SK-MEL-5 (cell line): ENCODE measurements at regions not wholly inside any gene's neighbourhood (a gene's known extent, or its start where the extent isn't known, plus 50 kb on each side); places are given as distances from the start of the nearest gene placed in this dataset.
A peak's percentile ranks its signal among the peaks of the same experiment; 100 is the strongest.
"Not testable (repeated sequence)": the region's sequence is repeated elsewhere in the genome, so short reads cannot be mapped to it uniquely, and the experiment has no call there.

Source experiments
- DNase-seq: peaks from one replicate; pipeline ENCODE4 v3.0.0-alpha.2; 2016; ENCODE audit warnings: low read depth, low spot score
- in situ Hi-C: cut with HindIII; loops from 2 replicates; pipeline ENCODE4 v1.10.0; 2016; ENCODE audit warnings: low sequenced_read_pairs, high pct_unique_total_duplicates, low pct_unique_long_range_greater_than_20kb

DNA sequence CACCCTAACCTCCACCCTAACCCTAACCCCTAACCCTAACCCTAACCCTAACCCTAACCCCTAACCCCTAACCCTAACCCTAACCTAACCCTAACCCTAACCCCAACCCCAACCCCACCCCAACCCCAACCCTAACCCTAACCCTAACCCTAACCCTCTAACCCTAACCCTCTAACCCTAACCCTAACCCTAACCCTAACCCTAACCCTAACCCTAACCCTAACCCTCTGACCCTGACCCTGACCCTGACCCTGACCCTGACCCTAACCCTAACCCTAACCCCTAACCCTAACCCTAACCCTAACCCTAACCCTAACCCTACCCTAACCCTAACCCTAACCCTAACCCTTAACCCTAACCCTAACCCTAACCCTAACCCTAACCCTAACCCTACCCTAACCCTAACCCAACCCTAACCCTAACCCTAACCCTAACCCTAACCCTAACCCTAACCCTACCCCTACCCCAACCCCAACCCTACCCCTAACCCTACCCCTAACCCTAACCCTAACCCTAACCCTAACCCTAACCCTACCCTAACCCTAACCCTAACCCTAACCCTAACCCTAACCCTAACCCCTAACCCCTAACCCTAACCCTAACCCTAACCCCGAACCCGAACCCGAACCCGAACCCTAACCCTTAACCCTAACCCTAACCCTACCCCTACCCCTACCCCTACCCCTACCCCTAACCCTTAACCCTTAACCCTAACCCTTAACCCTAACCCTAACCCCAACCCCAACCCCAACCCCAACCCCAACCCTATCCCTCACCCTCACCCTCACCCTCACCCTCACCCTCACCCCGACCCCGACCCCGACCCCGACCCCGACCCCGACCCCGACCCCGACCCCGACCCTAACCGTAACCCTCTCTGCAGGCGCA lies 186.2 kb upstream of the CHL1 start:
- DNase-seq, in situ Hi-C loops: not testable (repeated sequence)

DNA sequence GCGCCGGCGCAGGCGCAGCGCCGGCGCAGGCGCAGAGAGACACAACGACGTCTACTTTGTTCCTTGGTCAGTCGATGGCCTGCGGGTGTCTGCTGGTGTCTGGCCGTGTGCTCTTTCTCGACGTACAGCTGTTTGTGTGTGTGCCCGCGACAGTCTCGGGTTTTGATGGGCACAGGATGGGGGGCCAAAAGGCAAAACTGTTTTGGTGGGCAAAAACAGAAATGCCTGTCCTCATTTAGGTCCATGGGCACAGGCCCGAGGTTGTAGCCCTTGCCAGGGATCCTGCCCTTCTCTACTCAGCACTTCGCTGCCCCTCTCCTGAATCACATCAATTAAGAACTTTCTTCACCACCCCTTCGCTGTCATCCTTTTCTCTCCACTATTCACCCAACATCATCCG lies 184.8 kb upstream of the CHL1 start:
- in situ Hi-C loops, result no loop called here
- DNase-seq, result peak; percentile 66

DNA sequence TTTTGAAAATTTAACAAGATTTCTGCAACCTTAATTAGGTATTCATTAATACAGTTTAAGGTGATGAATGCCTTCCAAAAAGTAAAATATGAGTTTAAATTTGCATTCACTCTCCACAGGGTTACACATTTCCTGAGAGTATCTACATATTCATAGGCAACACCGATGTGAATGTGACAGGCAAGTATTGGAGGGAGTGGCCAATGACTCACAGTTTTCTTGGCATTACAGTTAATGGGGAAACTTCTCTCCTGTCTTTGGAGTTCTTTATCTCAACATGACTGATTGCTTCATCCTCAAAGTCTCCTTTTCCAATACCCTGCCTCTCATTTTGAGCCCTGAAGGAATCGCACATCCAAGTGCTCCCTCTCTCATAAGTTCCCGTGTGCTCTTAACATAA lies 181.9 kb upstream of the CHL1 start:
- in situ Hi-C loops, result no loop called here
- no peak for DNase-seq

DNA sequence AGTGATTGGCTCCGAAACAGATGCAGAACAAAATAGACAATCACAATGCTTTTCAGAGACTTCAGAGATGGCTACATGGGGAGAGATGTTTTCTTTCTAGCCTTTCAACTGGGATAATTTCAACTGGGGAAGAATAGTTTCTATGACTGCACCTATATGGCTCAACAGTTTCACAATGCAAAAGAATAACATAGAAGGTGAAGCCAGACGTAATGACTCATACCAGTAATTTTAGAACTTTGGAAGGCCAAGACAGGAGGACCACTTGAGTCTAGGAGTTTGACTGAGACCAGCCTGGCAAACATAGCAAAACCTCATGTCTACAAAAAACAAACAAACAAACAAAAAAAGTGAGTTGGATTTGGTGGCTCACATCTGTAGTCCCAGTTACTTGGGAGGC lies 180.2 kb upstream of the CHL1 start:
- no peak for DNase-seq
- in situ Hi-C loops, result no loop called here

DNA sequence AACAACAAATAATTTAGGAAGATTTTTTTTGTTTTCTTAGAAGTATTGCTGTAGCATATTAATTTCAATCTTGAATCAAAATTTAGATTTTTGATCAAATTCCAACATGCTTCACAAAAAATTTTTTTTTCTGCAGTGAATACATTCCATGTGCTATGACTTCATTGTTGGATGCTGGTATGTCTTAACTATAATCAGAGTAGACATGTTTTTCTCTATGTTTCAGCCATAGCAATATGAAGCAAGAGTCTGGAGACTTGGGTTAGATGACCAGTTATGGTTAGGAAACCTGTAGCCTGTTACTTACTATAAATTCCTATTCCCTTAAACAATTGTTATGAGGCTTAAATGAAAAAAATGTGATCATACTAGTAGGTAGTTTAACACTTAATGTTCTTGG lies 176.1 kb upstream of the CHL1 start:
- DNase-seq, result no peak
- in situ Hi-C loops, result no loop called here

DNA sequence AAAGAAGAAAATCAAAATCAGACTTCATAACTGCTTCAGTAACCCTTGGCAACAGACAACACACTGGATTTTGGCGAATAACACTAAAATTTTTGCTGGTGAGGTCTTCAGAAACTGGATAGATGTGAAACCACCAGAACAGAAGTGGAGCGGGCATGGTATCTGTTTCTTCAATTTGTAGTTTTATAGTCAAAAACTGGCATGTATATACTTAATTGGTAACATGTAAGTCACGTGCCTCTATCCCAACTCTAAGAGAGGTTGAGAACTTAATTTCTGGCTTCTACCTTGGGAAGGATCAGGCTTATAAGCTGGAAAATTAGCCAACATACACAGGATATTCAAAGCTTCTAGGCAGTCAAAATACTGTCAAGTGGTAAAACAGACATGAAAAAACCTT lies 172.6 kb upstream of the CHL1 start:
- in situ Hi-C loops, result no loop called here

DNA sequence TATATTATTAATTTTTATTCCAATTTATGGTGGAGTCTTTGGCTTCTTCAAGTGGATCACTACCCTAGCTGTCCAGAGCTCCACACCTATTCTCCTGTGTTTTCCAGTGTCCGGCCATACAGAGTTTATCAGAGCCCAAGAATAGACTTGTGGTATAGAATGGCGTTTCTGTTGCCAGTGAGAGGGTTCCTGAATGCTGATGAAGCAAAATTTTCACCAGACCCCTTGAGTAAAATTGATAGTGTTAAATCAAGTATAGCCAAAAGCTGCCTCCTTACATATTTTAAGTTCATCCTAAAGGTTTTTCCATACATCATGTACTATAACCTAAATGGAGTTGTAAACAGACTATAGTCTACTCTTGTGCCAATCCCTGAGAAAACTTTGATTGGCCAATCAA lies 171.5 kb upstream of the CHL1 start:
- in situ Hi-C loops, result no loop called here
- DNase-seq, result no peak

More for the DNA sequence above, 172.6 kb upstream of the CHL1 start:
- DNase-seq, result no peak

DNA sequence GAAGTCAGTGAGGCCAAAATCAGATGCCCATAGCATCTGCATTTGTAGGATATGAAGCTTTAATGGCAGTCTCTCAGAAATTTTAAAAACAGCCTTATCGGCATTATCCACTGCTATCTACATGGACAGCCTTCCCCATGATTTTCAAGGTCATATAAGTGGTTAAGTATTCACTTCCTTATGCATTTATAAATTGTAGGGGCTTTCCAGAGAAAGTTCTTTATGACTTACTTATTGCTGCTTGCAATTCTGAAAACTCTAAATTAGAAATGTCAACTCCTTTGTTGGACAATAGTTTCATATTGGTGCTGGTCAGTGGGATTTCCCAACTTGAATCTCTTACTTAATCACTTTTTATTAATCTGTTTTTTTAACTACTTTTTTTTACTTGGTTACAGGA lies 160.6 kb upstream of the CHL1 start:
- in situ Hi-C loops, DNase-seq: not testable (repeated sequence)

DNA sequence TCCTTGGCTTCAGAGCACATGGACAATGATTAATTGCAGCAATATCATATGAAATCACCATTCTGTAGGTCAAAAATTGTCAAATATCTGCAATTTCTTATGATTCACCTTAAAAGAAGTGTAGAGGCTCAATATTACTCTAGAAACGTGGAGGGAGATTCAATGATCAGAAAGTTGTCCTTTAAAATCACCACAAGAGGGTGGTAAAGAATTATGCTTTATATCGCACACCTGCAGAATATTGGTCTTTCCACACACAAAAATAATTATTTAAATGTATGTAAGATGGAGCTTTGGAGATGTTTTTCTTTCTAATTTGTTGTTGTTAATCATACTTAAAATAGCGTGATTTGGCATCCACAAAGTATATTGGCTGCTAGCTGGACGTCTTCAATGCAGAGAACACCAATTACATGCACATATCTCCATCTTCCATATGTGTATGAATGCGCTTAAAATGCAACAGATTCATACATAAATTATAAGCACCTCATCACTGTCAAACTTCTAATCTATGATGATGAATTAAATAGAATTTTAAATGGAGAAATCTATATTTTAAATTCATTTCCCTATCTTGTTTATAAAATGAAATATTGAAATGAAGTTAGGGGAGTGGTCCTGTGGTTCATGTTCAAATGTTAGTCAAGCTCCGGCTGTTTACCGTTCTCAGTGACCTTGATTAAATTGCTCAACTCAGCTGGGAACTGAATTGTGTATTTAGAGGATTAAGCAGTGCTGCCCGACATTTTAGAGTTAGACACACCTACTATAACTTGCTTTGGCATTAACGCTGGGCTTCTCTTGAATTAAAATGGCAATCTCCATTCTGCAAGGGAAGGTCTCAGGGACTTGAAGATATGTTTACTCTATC lies 153.5 kb upstream of the CHL1 start:
- peak; percentile 64 for DNase-seq
- in situ Hi-C loops, result not testable (repeated sequence)

DNA sequence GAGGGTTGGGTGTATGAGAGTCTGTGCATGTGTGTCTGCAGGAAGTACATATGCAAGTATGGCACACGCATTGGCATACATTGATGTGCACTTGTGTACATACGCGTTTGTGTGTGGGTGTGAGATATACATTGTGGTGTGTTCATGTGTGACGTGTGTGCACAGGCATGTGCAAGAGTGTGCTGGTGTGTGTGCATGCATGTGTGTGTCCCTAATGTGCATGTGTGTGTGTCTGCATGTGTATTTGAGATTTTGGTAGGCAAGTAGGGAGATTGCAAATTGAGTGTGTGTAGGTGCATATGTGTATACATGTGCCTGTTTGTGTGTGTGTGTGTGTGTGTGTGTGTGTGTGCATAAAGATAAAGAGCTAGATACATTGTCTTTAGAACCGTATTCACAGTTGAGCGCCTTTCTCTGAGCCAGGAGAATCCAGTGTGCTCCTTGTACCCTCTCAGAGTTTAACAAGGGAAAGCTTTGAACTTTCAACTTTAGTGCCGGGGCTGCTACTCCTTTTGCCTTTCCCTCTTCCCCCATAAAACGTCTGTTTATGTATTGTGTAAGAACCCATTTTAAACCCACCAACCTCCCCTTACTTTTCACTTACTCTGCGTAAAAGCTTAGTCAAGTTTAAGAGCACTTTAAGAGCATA lies 152.4 kb upstream of the CHL1 start:
- in situ Hi-C loops, result no loop called here
- DNase-seq, result no peak

DNA sequence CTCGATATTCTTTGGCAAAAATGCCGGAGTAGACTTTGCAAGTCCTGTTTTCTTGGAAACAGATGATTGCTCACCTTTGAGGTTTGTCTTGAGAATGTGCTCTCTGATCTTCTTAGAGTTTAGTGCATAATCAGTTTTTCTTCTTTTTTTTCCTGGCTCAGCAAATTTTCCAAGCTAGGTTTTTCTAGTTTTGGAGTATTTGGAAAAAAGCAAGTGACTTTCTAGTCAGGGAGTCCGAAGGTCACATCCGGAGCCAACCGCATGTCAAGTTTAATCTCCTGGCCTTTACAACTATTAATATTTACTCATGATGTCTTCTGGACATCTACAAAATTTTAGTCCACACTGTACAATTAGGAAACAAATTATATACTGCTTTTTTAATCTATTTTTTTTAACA lies 151.6 kb upstream of the CHL1 start:
- in situ Hi-C loops, result not testable (repeated sequence)

DNA sequence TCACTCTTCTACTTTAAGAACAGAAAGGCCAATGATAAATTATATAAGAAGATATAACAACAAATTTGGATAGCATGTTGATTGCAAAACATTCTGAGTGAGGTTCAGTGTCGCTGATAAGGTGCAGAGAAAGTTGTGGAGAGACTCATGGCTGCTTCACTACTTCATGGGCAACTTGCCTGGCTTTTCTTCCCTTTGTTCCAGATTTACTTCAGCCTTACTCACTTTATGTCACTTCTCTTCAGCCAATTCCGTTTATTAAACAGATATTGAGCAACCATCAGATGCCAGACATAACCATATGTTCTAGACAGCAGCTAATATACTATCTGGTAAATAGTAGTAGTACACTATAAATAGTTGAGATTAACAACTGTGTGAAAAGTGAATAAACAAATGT lies 150.0 kb upstream of the CHL1 start:
- in situ Hi-C loops, result no loop called here
- DNase-seq, result no peak

More for the DNA sequence above, 151.6 kb upstream of the CHL1 start:
- DNase-seq, result not testable (repeated sequence)

DNA sequence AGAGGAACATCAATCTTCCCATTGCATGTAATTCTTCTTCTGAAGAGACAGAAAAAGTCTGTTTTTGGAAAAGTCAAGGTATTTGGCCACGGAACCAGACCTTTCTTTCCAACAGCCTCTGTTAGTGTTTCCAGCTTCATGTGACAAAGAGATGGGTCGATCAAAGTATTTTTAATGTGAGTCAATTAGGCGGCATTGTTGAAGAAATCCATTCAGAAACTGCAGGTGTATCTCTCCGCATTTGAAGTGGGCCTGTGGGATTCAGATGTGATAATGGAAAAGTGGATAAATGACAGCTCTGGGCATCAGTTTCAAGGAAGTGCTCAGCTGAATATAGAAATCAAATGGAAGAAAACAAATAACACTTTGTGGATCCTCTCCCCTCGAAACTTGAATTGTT lies 143.1 kb upstream of the CHL1 start:
- DNase-seq, in situ Hi-C loops: not testable (repeated sequence)

DNA sequence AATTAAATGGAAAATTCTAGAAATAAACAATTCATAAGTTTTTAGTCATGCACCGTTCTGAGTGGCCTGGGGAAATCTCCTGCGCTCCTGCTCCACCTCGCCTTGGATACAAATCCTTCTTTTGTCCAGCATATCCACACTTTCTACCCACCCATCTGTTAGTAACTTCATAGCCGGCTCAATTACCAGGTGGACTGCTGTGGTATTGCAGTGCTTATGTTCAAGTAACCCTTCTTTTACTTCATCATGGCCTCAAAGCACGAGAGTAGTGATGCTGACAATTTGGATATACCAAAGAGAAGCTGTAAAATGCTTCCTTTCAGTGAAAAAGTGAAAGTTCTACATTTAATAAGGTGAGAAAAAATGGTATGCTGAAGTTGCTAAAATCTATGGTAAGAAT lies 142.3 kb upstream of the CHL1 start:
- peak; percentile 42 for DNase-seq
- in situ Hi-C loops, result no loop called here

DNA sequence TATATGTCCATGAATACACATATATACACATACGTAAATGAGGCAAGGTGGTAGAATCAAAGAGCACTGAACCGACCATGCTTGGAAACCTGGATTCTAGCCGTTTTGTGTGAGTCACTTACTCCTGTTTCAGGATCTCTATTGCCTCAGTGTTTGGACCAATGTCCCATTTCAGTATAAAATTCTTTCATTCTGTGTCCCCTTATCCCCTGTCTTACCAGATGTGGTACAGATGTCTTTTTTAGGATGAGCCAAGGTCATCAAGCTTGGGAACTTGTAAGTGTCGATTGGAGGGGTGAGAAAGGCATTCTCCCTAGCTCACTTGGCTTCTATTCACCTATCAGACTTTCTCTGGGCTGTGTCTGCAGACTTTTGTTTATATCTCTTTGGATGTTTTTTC lies 139.9 kb upstream of the CHL1 start:
- no peak for DNase-seq
- in situ Hi-C loops, result no loop called here

DNA sequence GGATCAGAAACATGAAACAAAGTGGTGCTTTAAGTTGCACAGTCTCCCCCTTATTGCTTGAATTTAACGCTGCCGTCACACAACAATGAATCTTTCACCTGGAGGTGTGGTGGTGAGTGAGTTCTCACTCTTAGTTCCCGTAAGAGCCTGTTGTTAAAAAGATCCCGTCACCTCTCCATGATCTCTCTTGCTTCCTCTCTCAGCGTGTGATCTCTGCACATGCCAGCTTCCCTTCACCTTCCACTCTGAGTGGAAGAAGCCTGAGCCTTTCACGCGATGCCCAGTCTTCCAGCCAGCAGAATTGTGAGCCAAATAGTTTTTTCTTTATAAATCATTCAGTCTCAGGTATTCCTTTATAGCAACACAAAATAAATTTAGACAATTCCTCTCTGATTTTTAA lies 136.7 kb upstream of the CHL1 start:
- no peak for DNase-seq
- in situ Hi-C loops, result no loop called here

DNA sequence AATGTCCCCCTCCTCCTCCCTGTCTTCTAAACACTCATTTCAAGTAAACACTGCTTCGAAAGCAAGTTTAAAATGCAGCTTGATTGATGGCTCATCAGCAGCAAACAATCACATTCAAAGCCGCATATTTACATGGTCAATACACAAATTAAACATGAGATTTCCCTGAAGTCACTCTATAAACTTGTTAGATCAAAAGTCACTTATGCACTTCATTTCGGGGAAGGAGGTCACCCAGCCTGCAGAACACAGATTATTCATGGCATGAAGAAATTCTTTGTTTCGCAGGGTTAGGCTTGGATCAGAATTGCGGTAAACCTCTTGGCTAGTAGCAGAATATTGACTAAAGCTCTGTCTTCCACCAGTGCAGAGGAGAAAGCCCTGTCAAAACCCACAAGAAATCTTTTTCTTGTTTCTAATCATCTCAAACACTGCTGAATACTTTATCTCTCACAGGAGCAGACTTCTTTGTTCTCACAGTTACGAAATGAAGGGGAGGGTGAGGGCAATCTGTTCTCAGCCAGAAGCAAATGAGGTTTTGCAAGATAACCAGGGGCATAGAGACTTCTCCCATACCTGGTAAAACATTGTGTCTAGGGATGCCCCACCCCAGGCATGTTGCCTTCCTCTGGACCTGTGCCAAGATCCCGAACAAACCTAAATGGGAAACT lies 133.3 kb upstream of the CHL1 start:
- no peak for DNase-seq
- in situ Hi-C loops, result no loop called here

DNA sequence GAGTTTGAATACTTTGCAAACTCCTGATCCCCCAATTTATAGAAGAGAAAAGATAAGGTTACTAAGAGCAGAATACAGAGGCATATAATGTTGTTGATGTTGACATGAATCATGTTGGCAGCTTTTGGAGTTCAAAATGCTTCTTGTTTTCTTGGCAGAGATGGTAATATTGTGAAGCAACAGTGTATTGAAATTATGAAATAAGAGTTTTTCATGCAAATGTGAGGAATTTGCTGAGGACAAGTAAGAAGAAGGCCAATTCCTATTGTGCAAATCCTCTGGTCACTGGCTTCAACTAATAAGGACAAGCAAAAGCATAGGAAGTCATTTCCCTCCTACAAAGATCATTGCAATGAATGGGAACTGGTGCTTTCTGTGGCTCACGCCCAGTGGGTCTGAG lies 126.9 kb upstream of the CHL1 start:
- DNase-seq, result no peak
- in situ Hi-C loops, result no loop called here
